ENCODE measurements at regions not wholly inside any gene's neighbourhood (a gene's known extent, or its start where the extent isn't known, plus 50 kb on each side); places are given as distances from the start of the nearest gene placed in this dataset.

- TF ChIP-seq CTCF (IDR thresholded peaks at IDR 0.05; ENCODE audit: poor library complexity) (no peak), EZH2 (IDR thresholded peaks at IDR 0.05; ENCODE audit: borderline replicate concordance) (no peak)
These were observed 374.7 kb downstream of the TAF11L14 start for GRCh38 chr5:18008940-18009339.
